ENCODE measurements at regions not wholly inside any gene's neighbourhood (a gene's known extent, or its start where the extent isn't known, plus 50 kb on each side); places are given as distances from the start of the nearest gene placed in this dataset.

- no peak for DNase-seq
Observed at GRCh38 chr20:11329271-11329670, 588.4 kb upstream of the BTBD3 start.

- no peak for DNase-seq
Observed at GRCh38 chr20:11331096-11331495, 586.6 kb upstream of the BTBD3 start.

- DNase-seq, result no peak
Observed at GRCh38 chr20:11332381-11332780, 585.3 kb upstream of the BTBD3 start.

GRCh38 chr20:11333634-11334033, 584.1 kb upstream of the BTBD3 start:
- DNase-seq, result no peak

GRCh38 chr20:11337361-11338130, 580.1 kb upstream of the BTBD3 start:
- DNase-seq, result no peak

- no peak for DNase-seq
Observed at GRCh38 chr20:11338496-11339306, 579.0 kb upstream of the BTBD3 start.

- DNase-seq, result no peak
Observed at GRCh38 chr20:11344939-11345338, 572.8 kb upstream of the BTBD3 start.

- DNase-seq, result no peak
Observed at GRCh38 chr20:11347738-11348137, 570.0 kb upstream of the BTBD3 start.

- DNase-seq, result no peak
Observed at GRCh38 chr20:11350126-11351005, 567.3 kb upstream of the BTBD3 start.

GRCh38 chr20:11352041-11352440, 565.7 kb upstream of the BTBD3 start:
- DNase-seq, result peak; percentile 47

GRCh38 chr20:11354846-11355245, 562.8 kb upstream of the BTBD3 start:
- no peak for DNase-seq

GRCh38 chr20:11355345-11355744, 562.3 kb upstream of the BTBD3 start:
- DNase-seq, result no peak

GRCh38 chr20:11356061-11356460, 561.6 kb upstream of the BTBD3 start:
- no peak for DNase-seq

- no peak for DNase-seq
Observed at GRCh38 chr20:11362450-11362849, 555.2 kb upstream of the BTBD3 start.

GRCh38 chr20:11364736-11365135, 553.0 kb upstream of the BTBD3 start:
- no peak for DNase-seq

- no peak for DNase-seq
Observed at GRCh38 chr20:11366660-11367059, 551.0 kb upstream of the BTBD3 start.

GRCh38 chr20:11368499-11368898, 549.2 kb upstream of the BTBD3 start:
- DNase-seq, result no peak

GRCh38 chr20:11368965-11369711, 548.6 kb upstream of the BTBD3 start:
- DNase-seq, result no peak

GRCh38 chr20:11371831-11372230, 545.9 kb upstream of the BTBD3 start:
- DNase-seq, result no peak

- DNase-seq, result peak; percentile 26
Observed at GRCh38 chr20:11372876-11373790, 544.6 kb upstream of the BTBD3 start.

GRCh38 chr20:11375335-11375734, 542.4 kb upstream of the BTBD3 start:
- DNase-seq, result no peak

All from NCI-H1105 (cell line).